ENCODE measurements at regions not wholly inside any gene's neighbourhood (a gene's known extent, or its start where the extent isn't known, plus 50 kb on each side); places are given as distances from the start of the nearest gene placed in this dataset.
"Not testable (repeated sequence)": the region's sequence is repeated elsewhere in the genome, so short reads cannot be mapped to it uniquely, and the experiment has no call there.

DNA sequence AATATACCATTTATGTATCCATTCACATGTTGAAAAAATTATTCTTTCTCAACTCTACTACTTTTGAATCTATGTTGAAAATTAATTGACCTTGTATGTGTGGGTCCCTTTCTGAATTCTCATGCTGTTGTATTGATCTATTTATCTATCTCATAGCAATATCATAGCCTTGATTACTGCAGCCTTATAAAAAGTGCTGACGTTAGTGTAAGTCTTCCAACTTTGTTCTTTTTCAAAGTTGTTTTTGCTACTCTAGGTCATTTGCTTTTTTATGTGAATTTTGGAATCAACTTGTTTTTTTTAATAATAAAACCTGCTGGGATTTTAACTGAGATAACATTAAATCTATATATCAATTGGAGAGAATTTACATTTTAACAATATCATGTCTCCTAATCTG, 52.2 kb upstream of the PAX3 start:
- no peak for DNase-seq

DNA sequence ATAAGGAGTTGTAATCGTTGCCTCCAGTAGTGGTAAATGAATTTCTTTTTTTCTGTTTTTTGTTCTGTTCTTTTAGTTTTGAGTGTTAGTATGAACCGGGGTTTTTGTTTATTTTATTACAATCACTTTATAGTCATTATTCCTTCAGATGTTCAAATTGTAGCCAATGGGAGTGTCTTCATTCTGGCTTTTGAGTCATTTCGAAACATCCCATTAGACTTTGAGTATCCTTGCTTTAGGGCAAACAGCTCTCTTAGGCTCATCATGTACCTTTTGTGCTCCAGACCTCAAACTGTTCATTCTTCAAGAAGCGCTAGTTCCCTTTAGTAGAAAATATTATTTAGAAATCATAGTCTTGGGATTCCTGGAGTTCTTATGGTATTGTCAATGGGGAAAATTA, 54.2 kb upstream of the PAX3 start:
- DNase-seq = no peak

DNA sequence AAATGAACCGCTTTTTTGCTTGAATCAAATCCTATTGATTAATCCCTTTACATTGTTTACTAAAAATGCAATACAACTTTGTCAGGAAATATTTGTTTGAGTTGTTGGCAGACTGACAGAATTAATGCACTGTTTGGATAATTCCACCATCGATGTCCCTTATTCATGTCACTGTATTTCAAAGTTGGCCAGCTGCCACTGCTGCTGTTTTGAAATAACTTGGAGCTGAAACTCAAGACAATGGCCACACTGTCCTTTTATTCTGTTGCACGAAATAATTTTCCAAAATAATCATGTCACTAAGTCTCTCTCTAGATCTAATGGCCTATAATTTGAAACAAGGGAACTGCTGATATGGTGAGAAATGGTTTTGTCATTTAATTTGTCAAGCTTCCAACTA, 55.2 kb upstream of the PAX3 start:
- no peak for DNase-seq

DNA sequence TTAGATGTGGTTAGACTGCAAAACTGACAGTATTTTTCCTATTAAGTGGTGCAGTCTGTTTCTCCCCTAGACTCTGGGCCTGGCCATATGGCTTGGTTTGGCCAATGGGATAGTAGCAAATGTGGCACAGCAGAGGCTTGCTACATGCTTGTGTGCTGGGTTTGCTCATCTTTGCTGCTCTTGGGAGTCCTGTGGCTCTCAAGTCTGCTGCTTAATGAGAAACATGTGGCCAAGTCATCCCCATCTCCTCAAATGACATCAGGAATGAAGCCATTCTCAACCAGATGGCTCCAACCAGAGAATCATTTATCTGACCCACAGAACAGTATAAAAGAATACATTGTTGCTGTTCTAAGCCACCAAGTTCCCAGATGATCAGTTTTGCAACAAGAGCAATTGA, 57.1 kb upstream of the PAX3 start:
- DNase-seq = no peak

DNA sequence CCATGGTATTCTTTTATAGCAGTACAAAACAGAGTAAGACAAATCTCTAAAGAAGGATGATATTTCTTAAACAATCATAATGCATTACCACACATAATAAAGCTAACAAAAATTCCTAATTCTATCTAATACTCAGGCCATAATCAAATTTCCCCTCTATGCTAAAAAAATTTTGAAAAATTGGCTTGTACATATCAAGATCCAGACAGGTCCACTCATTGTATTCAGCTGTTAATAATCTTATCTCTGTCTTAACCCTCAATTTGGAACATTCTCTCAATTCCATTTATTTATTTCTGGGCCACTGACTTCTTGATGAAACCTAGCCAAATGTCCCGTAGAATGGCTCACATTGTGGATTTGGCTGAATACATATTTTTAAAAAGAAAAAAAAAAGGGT, 59.1 kb upstream of the PAX3 start:
- DNase-seq = no peak

DNA sequence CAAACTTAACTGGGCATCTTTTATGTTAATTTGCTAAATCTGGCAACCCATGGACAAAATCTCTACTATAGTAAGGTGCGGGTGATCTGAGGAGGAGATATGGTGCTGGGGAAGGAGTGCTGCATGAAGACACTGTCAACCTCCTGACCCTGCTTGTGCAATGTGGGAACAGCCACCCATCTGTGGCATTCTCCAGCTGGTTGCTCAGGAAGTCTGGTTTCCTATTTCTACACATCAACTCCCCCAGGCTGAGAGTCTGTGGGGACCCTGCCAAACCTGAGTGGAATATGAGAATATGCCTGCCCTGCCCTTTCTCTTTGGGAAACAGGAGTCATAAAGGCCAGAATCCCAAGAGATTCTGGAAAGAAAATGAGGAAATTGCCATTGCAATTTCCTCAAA, 60.1 kb upstream of the PAX3 start:
- DNase-seq = peak; percentile 27

DNA sequence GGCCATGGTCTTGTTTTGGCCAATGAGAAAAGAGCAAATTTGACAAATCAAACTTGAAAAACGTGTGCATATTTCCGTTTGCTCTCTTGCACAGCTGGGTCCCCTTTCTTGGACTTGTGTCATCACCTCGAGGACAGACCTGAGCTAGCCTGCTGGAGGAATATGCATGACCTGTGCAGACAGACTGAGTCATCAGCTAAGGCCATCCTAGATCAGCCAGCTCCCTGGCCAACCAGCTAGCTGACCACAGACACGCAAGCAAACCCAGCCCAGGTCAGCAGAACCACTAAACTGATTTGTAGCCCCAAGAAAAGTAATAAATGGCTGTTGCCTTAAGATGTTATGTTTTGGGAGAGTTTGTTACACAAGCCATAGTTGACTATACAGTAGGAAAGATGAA, 61.3 kb upstream of the PAX3 start:
- DNase-seq = no peak

DNA sequence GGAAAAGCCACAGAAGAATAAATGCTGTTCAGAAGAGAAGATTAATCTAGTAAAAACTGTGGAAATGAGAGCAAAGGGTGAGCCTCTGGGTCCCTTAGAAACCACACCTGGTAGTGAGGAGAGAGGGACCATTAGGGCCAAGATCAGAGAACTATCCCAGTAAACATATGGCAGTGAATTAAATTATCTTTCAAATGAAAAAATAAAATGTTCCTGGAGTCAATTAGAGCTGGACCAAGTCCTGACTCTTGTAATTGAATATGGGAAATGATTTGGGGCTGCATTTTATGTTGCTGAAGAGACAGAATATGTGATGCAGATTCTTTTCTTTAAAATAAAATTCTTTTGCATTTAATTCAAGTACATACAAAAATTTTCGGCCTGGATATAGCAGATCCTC, 62.2 kb upstream of the PAX3 start:
- DNase-seq = no peak

DNA sequence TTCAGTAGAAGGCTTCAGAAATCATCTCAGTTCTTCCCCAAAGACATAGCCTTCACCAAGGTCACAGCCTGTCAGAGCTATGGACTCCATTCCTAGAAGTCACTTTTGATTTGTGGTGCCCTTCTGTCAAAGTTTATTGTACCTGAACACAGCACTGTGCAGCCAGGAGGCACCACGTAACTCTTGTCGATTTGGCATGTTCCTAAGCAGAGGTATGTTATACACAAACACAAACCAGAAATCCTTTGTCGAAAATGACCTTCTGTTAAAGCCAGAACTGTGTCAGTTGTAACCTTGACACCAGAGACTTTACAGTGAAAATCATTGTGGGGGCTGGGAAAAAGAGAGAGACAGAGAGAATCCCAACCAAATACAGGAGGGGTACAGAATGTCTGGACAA, 62.6 kb upstream of the SGPP2 start:
- no peak for DNase-seq

DNA sequence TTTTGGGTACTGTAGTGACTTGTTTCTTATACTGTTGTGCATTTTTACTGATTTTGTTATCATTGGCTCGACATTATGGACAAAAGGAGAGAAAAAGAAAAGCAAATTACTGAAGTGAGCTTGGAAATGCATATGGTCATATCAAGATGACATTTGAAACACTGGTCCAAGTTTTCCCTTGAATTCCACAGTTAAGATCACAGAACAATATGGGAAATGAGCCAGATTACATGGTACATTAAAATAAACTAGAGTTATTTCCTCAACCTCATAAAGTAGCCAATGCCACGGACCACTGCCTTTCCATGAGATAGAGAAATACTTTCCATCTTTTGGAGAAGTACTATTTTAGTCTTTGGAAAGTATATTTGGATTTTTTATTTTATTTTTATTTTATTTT, 62.0 kb upstream of the SGPP2 start:
- no peak for DNase-seq

DNA sequence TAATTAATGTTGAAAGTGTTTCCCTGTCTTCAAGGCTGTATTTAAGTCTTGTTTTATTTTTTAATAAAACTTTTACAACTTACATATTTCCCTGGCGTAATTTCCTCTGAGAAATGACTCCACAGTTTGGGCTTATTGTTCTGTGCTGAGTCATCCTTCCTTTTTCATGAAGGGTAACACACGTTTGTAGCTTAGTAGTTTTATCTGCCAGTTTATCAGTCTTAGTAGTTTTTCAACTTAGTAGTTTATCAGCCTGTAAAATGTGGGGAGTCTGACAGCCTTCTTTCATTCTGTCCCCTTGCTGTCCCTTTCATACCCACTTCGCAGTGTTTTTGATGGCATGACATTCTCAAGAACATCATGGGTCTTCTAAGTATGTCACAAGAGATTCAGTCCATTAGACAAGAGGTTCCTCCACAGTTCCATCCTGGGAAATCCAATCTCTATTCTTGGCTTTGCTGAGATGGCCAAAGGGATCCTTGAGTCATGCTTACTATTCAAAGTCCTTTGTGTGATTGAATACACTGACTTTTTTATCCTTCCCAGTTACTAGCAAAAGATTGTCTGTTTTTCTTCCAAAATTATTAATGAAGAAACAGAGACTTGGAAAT, 60.0 kb upstream of the SGPP2 start:
- DNase-seq = no peak

DNA sequence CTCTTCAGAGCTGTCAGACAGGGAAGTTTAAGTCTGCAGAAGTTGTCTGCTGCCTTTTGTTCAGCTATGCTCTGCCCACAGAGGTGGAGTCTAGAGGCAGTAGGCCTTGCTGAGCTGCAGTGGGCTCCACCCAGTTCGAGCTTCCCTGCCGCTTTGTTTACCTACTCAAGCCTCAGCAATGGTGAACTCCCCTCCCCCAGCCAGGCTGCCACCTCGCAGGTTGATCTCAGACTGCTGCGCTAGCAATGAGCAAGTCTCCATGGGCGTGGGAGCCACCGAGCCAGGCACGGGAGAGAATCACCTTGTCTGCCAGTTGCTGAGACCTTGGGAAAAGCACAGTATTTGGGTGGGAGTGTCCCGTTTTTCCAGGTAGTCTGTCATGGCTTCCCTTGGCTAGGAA, 56.1 kb upstream of the SGPP2 start:
- DNase-seq = not testable (repeated sequence)

DNA sequence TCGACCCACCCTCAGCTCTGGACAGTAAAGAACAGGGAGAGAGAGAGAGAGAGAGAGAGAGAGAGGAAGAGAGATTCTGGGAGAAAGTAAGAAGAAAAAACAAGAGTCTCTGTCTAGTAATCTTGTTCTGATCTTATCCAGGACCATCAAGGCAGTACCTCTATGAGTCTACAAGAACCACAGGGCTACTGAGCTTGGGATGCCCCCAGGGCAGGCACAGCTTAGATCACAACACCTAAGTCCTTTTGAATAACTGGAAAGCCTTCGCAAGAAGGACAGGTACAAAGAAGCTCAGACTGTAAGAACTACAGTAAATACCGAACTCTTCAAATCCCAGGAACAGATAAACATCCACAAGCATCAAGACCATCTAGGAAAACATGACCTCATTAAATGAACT, 51.4 kb upstream of the SGPP2 start:
- DNase-seq = no peak
